ENCODE measurements at regions not wholly inside any gene's neighbourhood (a gene's known extent, or its start where the extent isn't known, plus 50 kb on each side); places are given as distances from the start of the nearest gene placed in this dataset.

- no peak for DNase-seq
- H2BK120ac ChIP-seq (ENCODE audit: low read depth, low read length), result no peak overlapping the region
These were observed 425.6 kb upstream of the NCAM2 start for GRCh38 chr21:20572582-20572981.

GRCh38 chr21:20581361-20581760, 416.8 kb upstream of the NCAM2 start:
- no peak overlapping the region for H2AK5ac ChIP-seq (ENCODE audit: low read length, severe bottlenecking)
- no peak overlapping the region for H2BK120ac ChIP-seq (ENCODE audit: low read depth, low read length)
- H2BK15ac ChIP-seq (ENCODE audit: low read depth, poor library complexity, severe bottlenecking), result no peak overlapping the region
- no peak overlapping the region for H3K9ac ChIP-seq (ENCODE audit: low read length)
- no peak overlapping the region for H3K4me2 ChIP-seq (ENCODE audit: low read length, poor library complexity, severe bottlenecking)
- H4K8ac ChIP-seq (ENCODE audit: low read length), result no peak overlapping the region
- no CpG with 5 or more reads among the region's 1 CpG for WGBS
- H3K18ac ChIP-seq (ENCODE audit: low read depth in 1 of 2, low read length in 2 of 2), result no peak overlapping the region
- H3K36me3 ChIP-seq (ENCODE audit: control insufficient read depth in 1 of 2, insufficient read depth in 2 of 2, low read depth in 1 of 2, low read length in 2 of 2), result no peaks in the 10 kb centered on the region
- no peak overlapping the region for H2BK12ac ChIP-seq (ENCODE audit: low read length in 2 of 2)
- H3K4me3 ChIP-seq (ENCODE audit: insufficient read depth in 1 of 2, low read depth in 1 of 2, low read length in 2 of 2), result no peak overlapping the region
- no peak overlapping the region for H3K23ac ChIP-seq (ENCODE audit: low read length in 2 of 2)
- H3K4me1 ChIP-seq (ENCODE audit: control insufficient read depth, insufficient read depth, low read depth, low read length), result no peaks in the 10 kb centered on the region
- no peaks in the 10 kb centered on the region for H3K79me1 ChIP-seq (replicated peaks; ENCODE audit: low read length, poor library complexity, severe bottlenecking)
- H2BK5ac ChIP-seq (ENCODE audit: low read depth, low read length, poor library complexity, severe bottlenecking), result no peak overlapping the region
- no peak overlapping the region for H3K4ac ChIP-seq (ENCODE audit: low read depth in 1 of 2, low read length in 2 of 2)
- H4K91ac ChIP-seq (ENCODE audit: low read length), result no peak overlapping the region
- H3K14ac ChIP-seq (ENCODE audit: low read length in 2 of 2), result no peak overlapping the region
- no peak for DNase-seq
- H3K9me3 ChIP-seq (ENCODE audit: control insufficient read depth, low read length), result no peaks in the 10 kb centered on the region
- H3K27ac ChIP-seq (ENCODE audit: low read length, poor library complexity, severe bottlenecking), result no peak overlapping the region
- no peak overlapping the region for H2AFZ ChIP-seq (ENCODE audit: low read depth, low read length)
- no peaks in the 10 kb centered on the region for H3K27me3 ChIP-seq (ENCODE audit: control insufficient read depth in 1 of 2, insufficient read depth in 1 of 2, low read length in 2 of 2)

More at GRCh38 chr21:20572582-20572981, 425.6 kb upstream of the NCAM2 start:
- H3K36me3 ChIP-seq (ENCODE audit: control insufficient read depth in 1 of 2, insufficient read depth in 2 of 2, low read depth in 1 of 2, low read length in 2 of 2), result no peaks in the 10 kb centered on the region
- H3K9ac ChIP-seq (ENCODE audit: low read length), result no peak overlapping the region
- no peak overlapping the region for H2BK12ac ChIP-seq (ENCODE audit: low read length in 2 of 2)
- no peaks in the 10 kb centered on the region for H3K4me1 ChIP-seq (ENCODE audit: control insufficient read depth, insufficient read depth, low read depth, low read length)
- H3K18ac ChIP-seq (ENCODE audit: low read depth in 1 of 2, low read length in 2 of 2), result no peak overlapping the region
- WGBS, result 91% methylated on average over 3 of the region's 4 CpGs
- no peak overlapping the region for H4K91ac ChIP-seq (ENCODE audit: low read length)
- no peak overlapping the region for H2BK15ac ChIP-seq (ENCODE audit: low read depth, poor library complexity, severe bottlenecking)
- H3K27me3 ChIP-seq (ENCODE audit: control insufficient read depth in 1 of 2, insufficient read depth in 1 of 2, low read length in 2 of 2), result no peaks in the 10 kb centered on the region
- no peak overlapping the region for H2AK5ac ChIP-seq (ENCODE audit: low read length, severe bottlenecking)
- H3K4me3 ChIP-seq (ENCODE audit: insufficient read depth in 1 of 2, low read depth in 1 of 2, low read length in 2 of 2), result no peak overlapping the region
- no peak overlapping the region for H2AFZ ChIP-seq (ENCODE audit: low read depth, low read length)
- no peak overlapping the region for H3K27ac ChIP-seq (ENCODE audit: low read length, poor library complexity, severe bottlenecking)
- no peak overlapping the region for H2BK5ac ChIP-seq (ENCODE audit: low read depth, low read length, poor library complexity, severe bottlenecking)
- no peaks in the 10 kb centered on the region for H3K79me1 ChIP-seq (replicated peaks; ENCODE audit: low read length, poor library complexity, severe bottlenecking)
- H4K8ac ChIP-seq (ENCODE audit: low read length), result no peak overlapping the region
- H3K4ac ChIP-seq (ENCODE audit: low read depth in 1 of 2, low read length in 2 of 2), result no peak overlapping the region
- no peaks in the 10 kb centered on the region for H3K9me3 ChIP-seq (ENCODE audit: control insufficient read depth, low read length)
- no peak overlapping the region for H3K14ac ChIP-seq (ENCODE audit: low read length in 2 of 2)
- H3K4me2 ChIP-seq (ENCODE audit: low read length, poor library complexity, severe bottlenecking), result no peak overlapping the region
- no peak overlapping the region for H3K23ac ChIP-seq (ENCODE audit: low read length in 2 of 2)

- Histone ChIP-seq H3K9me3 (ENCODE audit: control insufficient read depth, low read length) (peaks cover 6% of the 10 kb centered on the region), H3K27ac (ENCODE audit: low read length, poor library complexity, severe bottlenecking) (no peak overlapping the region), H3K79me1 (replicated peaks; ENCODE audit: low read length, poor library complexity, severe bottlenecking) (no peaks in the 10 kb centered on the region), H3K4me3 (ENCODE audit: insufficient read depth in 1 of 2, low read depth in 1 of 2, low read length in 2 of 2) (no peak overlapping the region), H3K18ac (ENCODE audit: low read depth in 1 of 2, low read length in 2 of 2) (no peak overlapping the region), H3K36me3 (ENCODE audit: control insufficient read depth in 1 of 2, insufficient read depth in 2 of 2, low read depth in 1 of 2, low read length in 2 of 2) (no peaks in the 10 kb centered on the region), H2BK120ac (ENCODE audit: low read depth, low read length) (no peak overlapping the region), H4K91ac (ENCODE audit: low read length) (no peak overlapping the region), H3K14ac (ENCODE audit: low read length in 2 of 2) (no peak overlapping the region), H2AFZ (ENCODE audit: low read depth, low read length) (no peak overlapping the region), H3K27me3 (ENCODE audit: control insufficient read depth in 1 of 2, insufficient read depth in 1 of 2, low read length in 2 of 2) (no peaks in the 10 kb centered on the region), H3K4me2 (ENCODE audit: low read length, poor library complexity, severe bottlenecking) (no peak overlapping the region), H4K8ac (ENCODE audit: low read length) (no peak overlapping the region), H3K9ac (ENCODE audit: low read length) (no peak overlapping the region), H3K4ac (ENCODE audit: low read depth in 1 of 2, low read length in 2 of 2) (no peak overlapping the region), H2BK5ac (ENCODE audit: low read depth, low read length, poor library complexity, severe bottlenecking) (no peak overlapping the region), H3K23ac (ENCODE audit: low read length in 2 of 2) (no peak overlapping the region), H2BK15ac (ENCODE audit: low read depth, poor library complexity, severe bottlenecking) (no peak overlapping the region), H2AK5ac (ENCODE audit: low read length, severe bottlenecking) (no peak overlapping the region), H3K4me1 (ENCODE audit: control insufficient read depth, insufficient read depth, low read depth, low read length) (no peaks in the 10 kb centered on the region), H2BK12ac (ENCODE audit: low read length in 2 of 2) (no peak overlapping the region)
- no CpG with 5 or more reads among the region's 1 CpG for WGBS
- DNase-seq, result no peak
These were observed 406.9 kb upstream of the NCAM2 start for GRCh38 chr21:20591284-20591683.

GRCh38 chr21:20592463-20592862, 405.7 kb upstream of the NCAM2 start:
- no peaks in the 10 kb centered on the region for H3K36me3 ChIP-seq (ENCODE audit: control insufficient read depth in 1 of 2, insufficient read depth in 2 of 2, low read depth in 1 of 2, low read length in 2 of 2)
- no peak overlapping the region for H2AFZ ChIP-seq (ENCODE audit: low read depth, low read length)
- no peak overlapping the region for H3K4me3 ChIP-seq (ENCODE audit: insufficient read depth in 1 of 2, low read depth in 1 of 2, low read length in 2 of 2)
- no peak overlapping the region for H3K27ac ChIP-seq (ENCODE audit: low read length, poor library complexity, severe bottlenecking)
- no peak overlapping the region for H3K14ac ChIP-seq (ENCODE audit: low read length in 2 of 2)
- H3K27me3 ChIP-seq (ENCODE audit: control insufficient read depth in 1 of 2, insufficient read depth in 1 of 2, low read length in 2 of 2), result no peaks in the 10 kb centered on the region
- H3K9me3 ChIP-seq (ENCODE audit: control insufficient read depth, low read length), result peaks cover 6% of the 10 kb centered on the region
- no peak overlapping the region for H2BK15ac ChIP-seq (ENCODE audit: low read depth, poor library complexity, severe bottlenecking)
- no peak for DNase-seq
- no peak overlapping the region for H3K18ac ChIP-seq (ENCODE audit: low read depth in 1 of 2, low read length in 2 of 2)
- no peaks in the 10 kb centered on the region for H3K79me1 ChIP-seq (replicated peaks; ENCODE audit: low read length, poor library complexity, severe bottlenecking)
- no peak overlapping the region for H3K23ac ChIP-seq (ENCODE audit: low read length in 2 of 2)
- H4K8ac ChIP-seq (ENCODE audit: low read length), result no peak overlapping the region
- no peak overlapping the region for H2BK5ac ChIP-seq (ENCODE audit: low read depth, low read length, poor library complexity, severe bottlenecking)
- no peak overlapping the region for H2BK12ac ChIP-seq (ENCODE audit: low read length in 2 of 2)
- H3K4me2 ChIP-seq (ENCODE audit: low read length, poor library complexity, severe bottlenecking), result no peak overlapping the region
- no peak overlapping the region for H2BK120ac ChIP-seq (ENCODE audit: low read depth, low read length)
- no peak overlapping the region for H4K91ac ChIP-seq (ENCODE audit: low read length)
- no peak overlapping the region for H3K4ac ChIP-seq (ENCODE audit: low read depth in 1 of 2, low read length in 2 of 2)
- H2AK5ac ChIP-seq (ENCODE audit: low read length, severe bottlenecking), result no peak overlapping the region
- H3K4me1 ChIP-seq (ENCODE audit: control insufficient read depth, insufficient read depth, low read depth, low read length), result no peaks in the 10 kb centered on the region
- no peak overlapping the region for H3K9ac ChIP-seq (ENCODE audit: low read length)

Measured in mesenchymal stem cell (in vitro differentiated cells and primary cell).